GM23338 (cell line): ENCODE measurements at regions not wholly inside any gene's neighbourhood (a gene's known extent, or its start where the extent isn't known, plus 50 kb on each side); places are given as distances from the start of the nearest gene placed in this dataset.

Experiments
- EZH2phosphoT487 ChIP-seq: fragments of 200-600 bp; sonication (generic); IDR thresholded peaks from one replicate; pipeline ENCODE4 v1.8.1; 2018; ENCODE audit warnings: antibody characterized with exemption; ENCODE audit not compliant: unreplicated experiment
- REST ChIP-seq: IDR thresholded peaks from one replicate; pipeline ENCODE4 v1.6.1; 2018; ENCODE audit warnings: antibody characterized with exemption; ENCODE audit not compliant: unreplicated experiment
- TF ChIP-seq, protein P1 (sequence below), 2 experiments: fragments of 200-600 bp in 1 of 2; sonication (generic) in 1 of 2; conservative IDR thresholded peaks; 2 replicates each; pipeline versions ENCODE4 v1.5.1 to v1.6.1; 2016 to 2017; ENCODE audit warnings: antibody characterized with exemption in 2 of 2, low read depth in 2 of 2, mild to moderate bottlenecking in 2 of 2, moderate library complexity in 1 of 2

GRCh38 chr3:109774108-109774507 is 436.8 kb upstream of the DPPA4 start:
- no peak for TF ChIP-seq EZH2phosphoT487
- TF ChIP-seq, protein P1, sequence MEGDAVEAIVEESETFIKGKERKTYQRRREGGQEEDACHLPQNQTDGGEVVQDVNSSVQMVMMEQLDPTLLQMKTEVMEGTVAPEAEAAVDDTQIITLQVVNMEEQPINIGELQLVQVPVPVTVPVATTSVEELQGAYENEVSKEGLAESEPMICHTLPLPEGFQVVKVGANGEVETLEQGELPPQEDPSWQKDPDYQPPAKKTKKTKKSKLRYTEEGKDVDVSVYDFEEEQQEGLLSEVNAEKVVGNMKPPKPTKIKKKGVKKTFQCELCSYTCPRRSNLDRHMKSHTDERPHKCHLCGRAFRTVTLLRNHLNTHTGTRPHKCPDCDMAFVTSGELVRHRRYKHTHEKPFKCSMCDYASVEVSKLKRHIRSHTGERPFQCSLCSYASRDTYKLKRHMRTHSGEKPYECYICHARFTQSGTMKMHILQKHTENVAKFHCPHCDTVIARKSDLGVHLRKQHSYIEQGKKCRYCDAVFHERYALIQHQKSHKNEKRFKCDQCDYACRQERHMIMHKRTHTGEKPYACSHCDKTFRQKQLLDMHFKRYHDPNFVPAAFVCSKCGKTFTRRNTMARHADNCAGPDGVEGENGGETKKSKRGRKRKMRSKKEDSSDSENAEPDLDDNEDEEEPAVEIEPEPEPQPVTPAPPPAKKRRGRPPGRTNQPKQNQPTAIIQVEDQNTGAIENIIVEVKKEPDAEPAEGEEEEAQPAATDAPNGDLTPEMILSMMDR (conservative IDR thresholded peaks at IDR 0.05; ENCODE audit: low read depth in 2 of 2): no peak
- TF ChIP-seq REST: no peak
